Dermis microvascular lymphatic vessel endothelial cell (primary cell): ENCODE measurements at regions not wholly inside any gene's neighbourhood (a gene's known extent, or its start where the extent isn't known, plus 50 kb on each side); places are given as distances from the start of the nearest gene placed in this dataset.

Experiments
- DNase-seq, 2 donors: peaks; one replicate each; pipeline versions ENCODE4 v3.0.0 to v3.0.0-alpha.2; 2010; ENCODE audit warnings: low read depth in 2 of 2

- no peak for DNase-seq
Observed at GRCh38 chr17:73724341-73724740, 80.1 kb upstream of the SDK2 start.

DNA sequence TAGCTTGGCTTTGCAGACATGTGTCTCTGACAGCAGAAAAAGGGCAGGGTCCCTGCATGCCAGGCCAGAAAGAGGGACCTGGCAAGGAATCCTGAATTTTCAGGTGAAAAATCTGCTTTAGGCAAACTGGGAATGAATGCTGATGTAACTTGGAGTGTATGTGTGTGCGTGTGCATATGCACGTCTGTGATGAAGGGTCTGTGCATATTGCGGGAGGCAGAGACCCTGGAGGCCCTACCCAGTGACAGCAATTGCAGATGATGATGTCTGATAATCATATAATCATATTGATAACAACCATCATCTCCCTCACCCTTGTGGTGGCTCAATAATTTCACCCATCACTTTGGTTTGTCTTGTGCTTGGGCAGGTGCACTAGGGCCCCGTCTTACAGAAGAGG, 80.7 kb upstream of the SDK2 start:
- DNase-seq: no peak

DNA sequence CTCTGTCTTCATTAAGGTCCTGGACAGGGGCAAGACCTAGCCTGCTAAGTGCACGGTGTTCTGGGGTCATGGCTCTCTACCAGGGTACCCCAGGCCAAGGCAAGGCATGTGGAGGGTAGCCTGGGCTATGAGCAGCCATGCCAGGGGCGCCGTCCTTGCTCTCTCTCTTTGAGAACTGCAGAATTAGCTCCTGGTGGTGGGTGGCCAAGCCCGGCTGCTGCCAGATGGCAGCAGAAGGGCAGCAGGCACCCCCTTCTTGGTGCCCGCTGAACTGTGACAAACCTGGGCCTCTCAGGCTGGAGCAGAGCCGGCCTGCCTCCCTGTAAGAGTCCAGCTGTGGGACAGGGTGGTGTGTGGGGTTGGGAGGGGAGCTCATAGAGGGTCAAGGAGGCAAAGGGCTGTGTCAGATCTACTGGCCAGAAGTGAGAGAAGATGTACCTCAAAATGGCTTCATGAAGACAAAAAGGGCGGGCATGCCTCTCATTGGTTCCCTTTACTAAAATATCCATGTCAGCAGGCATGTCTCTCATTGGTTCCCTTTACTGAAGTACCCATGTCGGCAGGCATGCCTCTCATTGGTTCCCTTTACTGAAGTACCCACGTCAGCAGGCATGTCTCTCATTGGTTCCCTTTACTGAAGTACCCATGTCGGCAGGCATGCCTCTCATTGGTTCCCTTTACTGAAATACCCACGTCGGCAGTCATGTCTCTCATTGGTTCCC, 81.7 kb upstream of the SDK2 start:
- no peak for DNase-seq

GRCh38 chr17:73727941-73728340, 83.7 kb upstream of the SDK2 start:
- DNase-seq: no peak

GRCh38 chr17:73729101-73729500, 84.9 kb upstream of the SDK2 start:
- no peak for DNase-seq

DNA sequence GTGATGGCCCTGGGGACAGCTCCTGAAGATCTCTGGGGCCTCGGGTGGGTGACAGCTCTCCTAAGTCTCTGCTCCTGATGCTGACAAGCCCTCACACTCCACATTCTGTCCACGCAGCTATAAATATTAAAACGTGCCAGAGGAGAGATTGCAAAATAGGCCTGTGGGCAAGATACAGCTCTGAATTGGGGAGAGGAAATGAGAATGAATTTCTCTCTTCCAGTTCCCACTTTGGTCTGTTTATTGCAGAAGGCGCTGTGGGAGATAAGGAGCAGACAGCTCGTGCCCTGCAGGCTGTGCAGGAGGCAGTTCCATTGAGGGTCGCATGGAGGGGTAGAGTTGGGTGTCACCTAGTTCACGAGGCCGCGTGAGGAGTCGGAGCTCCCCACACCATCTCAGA, 87.5 kb upstream of the SDK2 start:
- DNase-seq: no peak

DNA sequence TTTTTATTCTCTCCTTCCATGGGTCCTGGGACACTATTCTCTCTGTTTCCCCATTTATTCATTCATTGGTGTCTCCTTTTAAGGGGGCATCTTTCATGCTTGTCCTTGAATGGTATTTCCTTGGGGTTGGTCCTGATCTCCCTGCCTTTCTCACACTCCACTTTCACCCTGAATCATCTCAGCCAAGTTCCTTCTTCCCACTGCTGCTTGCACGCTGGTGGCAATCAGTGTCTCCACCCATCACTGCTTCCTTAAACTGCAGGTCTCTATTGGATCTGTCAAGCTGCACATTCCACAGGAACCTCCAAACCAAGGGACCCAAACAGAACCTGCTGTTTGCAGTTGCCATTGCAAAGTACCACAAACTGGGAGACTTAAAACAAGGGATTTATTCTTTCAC, 89.3 kb upstream of the SDK2 start:
- no peak for DNase-seq

- no peak for DNase-seq
Observed at GRCh38 chr17:73735245-73735644, 91.0 kb upstream of the SDK2 start.

DNA sequence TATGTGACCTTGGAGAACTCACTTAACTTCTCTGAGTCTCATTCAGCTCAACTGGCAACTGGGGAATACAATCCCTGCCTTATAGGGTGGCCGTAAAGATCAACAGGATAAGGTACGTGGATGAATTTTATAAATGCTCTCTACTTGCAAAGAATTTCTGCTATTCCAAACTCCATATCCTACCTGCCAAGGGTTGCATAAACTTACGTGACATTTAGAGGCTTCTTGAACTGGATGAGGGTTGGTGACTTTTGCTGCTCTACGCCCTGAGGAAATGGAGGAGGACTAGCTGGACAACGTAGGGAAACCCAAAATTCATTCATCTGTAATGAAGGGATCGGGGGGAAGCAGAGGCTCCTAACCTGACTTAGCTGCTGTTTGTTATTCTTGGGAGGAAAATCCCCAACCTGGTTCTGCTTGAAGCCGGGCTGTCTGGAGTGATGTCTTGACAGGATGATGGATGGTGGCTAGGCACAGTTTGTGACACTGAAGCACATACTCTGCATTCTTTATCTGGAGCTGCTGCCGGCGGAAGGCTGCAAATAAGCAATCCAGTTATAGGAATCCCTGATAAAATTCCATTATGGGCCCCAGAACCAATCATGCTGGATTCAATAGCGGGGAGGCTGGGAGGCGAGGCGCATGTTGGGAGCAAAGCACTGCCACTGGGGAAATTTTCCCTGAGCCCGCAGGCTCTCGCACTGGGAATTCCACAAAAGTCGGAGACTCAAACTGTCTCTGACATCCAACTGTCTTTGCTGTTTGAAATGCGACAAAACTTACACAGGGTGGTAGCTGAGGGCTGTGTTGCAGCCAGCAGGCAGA, 94.7 kb upstream of the SDK2 start:
- no peak for DNase-seq

- no peak for DNase-seq
Observed at GRCh38 chr17:73740370-73740769, 96.1 kb upstream of the SDK2 start.

GRCh38 chr17:73742948-73743381, 98.7 kb upstream of the SDK2 start:
- DNase-seq: no peak

DNA sequence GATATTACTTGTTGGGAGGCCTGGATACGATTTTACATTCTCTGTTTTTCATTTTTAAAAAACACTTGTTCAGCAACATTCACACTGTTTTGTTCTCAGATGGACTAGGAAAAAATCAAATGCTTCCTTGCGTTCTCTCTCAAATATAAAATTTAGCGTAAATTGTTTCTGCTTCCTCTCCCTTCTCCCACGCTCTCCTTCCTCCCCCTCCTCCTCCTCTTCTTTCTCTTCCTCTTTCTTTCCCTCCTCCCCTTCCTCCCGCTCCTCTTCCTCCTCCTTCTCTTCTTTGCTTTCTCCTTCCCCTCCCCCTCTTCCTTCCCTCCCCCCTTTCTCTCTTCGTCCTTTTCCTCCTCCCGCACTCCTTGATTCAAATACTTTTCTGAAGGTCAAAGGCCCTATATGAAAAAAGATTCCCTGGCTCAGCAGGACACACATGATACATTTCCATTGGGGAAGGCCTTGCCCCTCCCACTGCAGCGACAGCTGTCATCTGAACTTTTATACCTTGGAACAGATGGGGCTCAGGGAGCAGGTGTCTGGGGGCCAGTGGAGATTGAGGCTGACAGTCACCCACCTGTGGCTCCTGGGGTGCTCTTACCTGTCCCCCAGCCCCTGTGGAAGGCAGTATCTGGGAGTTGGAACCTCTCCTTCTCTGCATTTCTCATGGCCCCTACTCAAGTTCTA, 99.4 kb upstream of the SDK2 start:
- DNase-seq: no peak

DNA sequence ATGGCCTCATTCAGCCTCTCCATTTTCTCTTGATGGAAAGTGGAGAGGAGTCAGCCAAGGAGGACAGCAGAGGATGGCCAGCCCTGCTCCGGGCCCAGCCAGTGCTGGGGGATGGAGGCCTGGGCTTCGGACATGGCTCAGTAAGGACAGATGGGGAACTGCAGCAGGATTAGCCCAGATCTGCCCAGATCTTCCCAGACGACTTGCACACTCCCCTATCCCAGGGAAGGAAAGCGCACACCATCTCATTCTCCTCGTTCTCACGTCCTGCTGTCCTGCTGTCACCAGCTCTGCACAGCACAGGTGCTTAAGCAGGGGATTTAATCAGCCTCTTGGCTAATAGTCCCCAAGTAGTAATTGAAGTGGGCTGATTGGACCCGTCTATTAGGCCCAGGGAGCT, 100.2 kb upstream of the SDK2 start:
- DNase-seq: no peak

GRCh38 chr17:73746314-73747073, 102.2 kb upstream of the SDK2 start:
- no peak for DNase-seq

GRCh38 chr17:73747221-73748002, 103.2 kb upstream of the SDK2 start:
- DNase-seq: no peak

DNA sequence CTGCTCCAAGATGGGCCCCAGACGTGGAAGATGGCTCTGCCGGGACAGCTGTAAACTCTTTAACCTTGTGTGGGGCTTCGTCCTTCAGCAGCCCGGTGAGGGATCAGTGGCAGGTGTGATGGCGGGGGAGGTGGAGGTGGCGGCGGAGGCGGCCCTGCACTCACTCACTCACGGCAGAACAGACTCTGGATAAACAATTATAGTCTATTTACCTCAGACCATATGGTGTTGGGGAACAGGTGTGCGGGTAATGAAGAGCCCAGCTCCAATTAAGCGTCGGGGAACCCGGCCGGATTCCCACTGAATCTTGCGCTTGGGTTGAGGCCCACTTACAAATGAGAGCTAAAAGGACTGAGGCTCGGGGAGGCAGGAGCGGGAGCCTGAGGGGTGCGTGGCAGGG, 104.3 kb upstream of the SDK2 start:
- DNase-seq: no peak

- DNase-seq: no peak
Observed at GRCh38 chr17:73749337-73749823, 105.1 kb upstream of the SDK2 start.

DNA sequence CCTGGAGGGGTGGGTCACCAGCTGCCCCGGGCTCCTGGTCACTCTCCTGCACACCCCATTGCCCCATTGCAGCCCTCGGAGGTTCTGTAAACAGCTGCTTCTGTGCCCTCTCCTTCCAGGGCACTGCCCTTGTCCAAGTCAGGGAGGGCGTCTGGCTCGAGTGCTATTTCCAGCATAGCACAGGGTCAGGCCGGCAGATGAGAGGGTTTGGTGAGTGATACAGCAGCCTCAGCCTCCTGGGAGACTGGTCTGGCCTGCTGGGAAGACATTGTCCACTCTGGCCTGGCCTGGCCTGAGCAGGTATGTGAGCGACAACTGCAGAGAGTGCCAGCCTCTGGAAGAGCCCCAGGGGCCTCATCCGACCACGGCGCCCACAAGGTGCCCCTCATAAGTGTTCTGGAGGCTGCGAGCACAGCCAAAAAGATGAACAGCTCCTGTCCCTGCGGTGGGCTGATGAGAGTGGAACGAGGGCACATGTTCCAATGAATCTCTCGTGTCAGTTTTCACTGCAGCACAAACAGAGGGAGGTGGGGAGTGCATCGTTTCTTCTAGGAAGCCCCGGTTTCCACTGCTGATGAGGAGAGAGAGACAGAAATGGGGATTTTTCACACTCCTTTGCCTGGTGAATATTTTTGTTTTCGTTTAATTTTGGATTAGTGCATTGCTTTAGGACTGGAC, 105.8 kb upstream of the SDK2 start:
- no peak for DNase-seq

- DNase-seq: no peak
Observed at GRCh38 chr17:73750975-73751374, 106.7 kb upstream of the SDK2 start.
